ENCODE measurements at regions not wholly inside any gene's neighbourhood (a gene's known extent, or its start where the extent isn't known, plus 50 kb on each side); places are given as distances from the start of the nearest gene placed in this dataset.

DNA sequence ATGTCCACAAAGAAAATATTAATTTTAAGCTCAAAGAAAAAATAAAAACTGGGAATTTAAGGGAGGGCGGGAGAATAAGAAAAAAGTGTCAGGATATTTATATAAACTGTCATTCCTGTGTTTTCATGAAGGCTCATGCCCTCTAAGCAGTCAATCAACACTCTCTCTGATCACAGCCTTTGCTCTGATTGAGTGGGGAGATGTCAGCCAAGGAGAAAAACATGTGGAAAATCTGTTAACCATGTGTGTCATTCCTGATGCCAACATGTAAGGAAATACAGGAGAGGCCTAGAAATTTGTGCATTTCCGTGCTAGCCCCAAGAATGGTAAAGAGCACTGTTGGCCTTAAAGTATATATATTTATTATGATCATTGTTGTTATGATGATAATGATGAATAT lies 137.9 kb upstream of the IRX5 start:
- ChIA-PET CTCF (interaction anchor here (1.0 kb wide), 1 partner anchor 46 kb away, joined by 3 read pairs; no protein-coding TSS in a partner anchor), POLR2A (no interaction called here)
- whole genome bisulfite sequencing (ENCODE audit: missing lambda C conversion rate), result 26% methylated on average over 2 of the region's 2 CpGs
- TF ChIP-seq POLR2A (IDR thresholded peaks at IDR 0.05; ENCODE audit: low read length) (no peak), ZSCAN20 (CRISPR knock-in tag; IDR thresholded peaks at IDR 0.05) (no peak), CBX2 (IDR thresholded peaks at IDR 0.05; ENCODE audit: borderline replicate concordance, low read depth) (no peak), KDM1A (IDR thresholded peaks at IDR 0.05; ENCODE audit: low read depth) (no peak), MAZ (IDR thresholded peaks at IDR 0.05; ENCODE audit: borderline replicate concordance, low read depth, low read length) (no peak), ZFP36 (IDR thresholded peaks at IDR 0.05; ENCODE audit: borderline replicate concordance, partially characterized antibody) (no peak), CHD2 (IDR thresholded peaks at IDR 0.05; ENCODE audit: low read length, partially characterized antibody) (no peak), SREBF2 (IDR thresholded peaks at IDR 0.05) (no peak), NPAS2 (CRISPR knock-in tag; IDR thresholded peaks at IDR 0.05; ENCODE audit: borderline replicate concordance) (no peak), TP53 (CRISPR knock-in tag; IDR thresholded peaks at IDR 0.05) (no peak), EP300 (IDR thresholded peaks at IDR 0.05) (no peak)
- TF ChIP-seq, protein P1, sequence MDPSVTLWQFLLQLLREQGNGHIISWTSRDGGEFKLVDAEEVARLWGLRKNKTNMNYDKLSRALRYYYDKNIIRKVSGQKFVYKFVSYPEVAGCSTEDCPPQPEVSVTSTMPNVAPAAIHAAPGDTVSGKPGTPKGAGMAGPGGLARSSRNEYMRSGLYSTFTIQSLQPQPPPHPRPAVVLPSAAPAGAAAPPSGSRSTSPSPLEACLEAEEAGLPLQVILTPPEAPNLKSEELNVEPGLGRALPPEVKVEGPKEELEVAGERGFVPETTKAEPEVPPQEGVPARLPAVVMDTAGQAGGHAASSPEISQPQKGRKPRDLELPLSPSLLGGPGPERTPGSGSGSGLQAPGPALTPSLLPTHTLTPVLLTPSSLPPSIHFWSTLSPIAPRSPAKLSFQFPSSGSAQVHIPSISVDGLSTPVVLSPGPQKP (IDR thresholded peaks at IDR 0.05; ENCODE audit: low read depth, low read length), result no peak
- Histone ChIP-seq H3K4me3 (no peak overlapping the region), H3K4me1 (no peaks in the 10 kb centered on the region), H3K27ac (no peak overlapping the region), H3K9me3 (no peaks in the 10 kb centered on the region), H3K4me2 (no peak overlapping the region)
- FAIRE-seq (no peak), DNase-seq (ENCODE audit: low read depth in 1 of 2, low spot score in 1 of 2) (no peak), ATAC-seq (no peak)

DNA sequence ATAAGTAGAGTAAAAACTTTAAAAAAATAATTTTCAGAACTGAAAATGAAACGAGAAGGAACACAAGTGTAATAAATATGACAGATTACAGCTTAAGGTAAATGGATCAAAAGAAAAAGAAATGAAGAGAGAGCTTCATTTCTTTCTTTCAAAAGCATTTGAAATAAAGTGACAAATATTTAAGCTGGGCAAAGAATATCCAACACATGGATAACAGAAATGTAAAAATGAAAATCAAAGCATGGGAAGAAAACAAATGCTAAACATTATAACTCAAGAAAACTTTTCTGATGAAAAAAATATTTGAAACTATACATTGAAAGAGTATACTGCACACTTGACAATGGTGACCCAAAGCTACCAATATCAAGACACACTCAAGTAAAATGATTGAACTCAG lies 143.6 kb upstream of the IRX5 start:
- CTCF ChIA-PET, result interaction anchor here (1.0 kb wide), 1 partner anchor 9 kb away, joined by 4 read pairs; no protein-coding TSS in a partner anchor
- no peak for ATAC-seq
- H3K4me3 ChIP-seq, result no peak overlapping the region
- POLR2A ChIA-PET, result no interaction called here
- H3K4me1 ChIP-seq, result no peaks in the 10 kb centered on the region
- H3K27ac ChIP-seq, result no peak overlapping the region
- no peak overlapping the region for H3K4me2 ChIP-seq
- 0 out of 3 replicates have a peak, but pooled peaks cover 3% of the 10 kb centered on the region for H3K9me3 ChIP-seq
- no peak for DNase-seq (ENCODE audit: low read depth in 1 of 2, low spot score in 1 of 2)
- no peak for FAIRE-seq
- WGBS (ENCODE audit: missing lambda C conversion rate), result 0% methylated on average over 1 of the region's 1 CpG
- no peak for TF ChIP-seq NPAS2 (CRISPR knock-in tag; IDR thresholded peaks at IDR 0.05; ENCODE audit: borderline replicate concordance)
- TF ChIP-seq CBX2 (IDR thresholded peaks at IDR 0.05; ENCODE audit: borderline replicate concordance, low read depth), result no peak
- TF ChIP-seq, protein P2, sequence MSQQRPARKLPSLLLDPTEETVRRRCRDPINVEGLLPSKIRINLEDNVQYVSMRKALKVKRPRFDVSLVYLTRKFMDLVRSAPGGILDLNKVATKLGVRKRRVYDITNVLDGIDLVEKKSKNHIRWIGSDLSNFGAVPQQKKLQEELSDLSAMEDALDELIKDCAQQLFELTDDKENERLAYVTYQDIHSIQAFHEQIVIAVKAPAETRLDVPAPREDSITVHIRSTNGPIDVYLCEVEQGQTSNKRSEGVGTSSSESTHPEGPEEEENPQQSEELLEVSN (IDR thresholded peaks at IDR 0.05; ENCODE audit: borderline replicate concordance, low read depth), result no peak
- TF ChIP-seq HOXA7 (CRISPR knock-in tag; IDR thresholded peaks at IDR 0.05), result no peak
- TF ChIP-seq, protein P3, sequence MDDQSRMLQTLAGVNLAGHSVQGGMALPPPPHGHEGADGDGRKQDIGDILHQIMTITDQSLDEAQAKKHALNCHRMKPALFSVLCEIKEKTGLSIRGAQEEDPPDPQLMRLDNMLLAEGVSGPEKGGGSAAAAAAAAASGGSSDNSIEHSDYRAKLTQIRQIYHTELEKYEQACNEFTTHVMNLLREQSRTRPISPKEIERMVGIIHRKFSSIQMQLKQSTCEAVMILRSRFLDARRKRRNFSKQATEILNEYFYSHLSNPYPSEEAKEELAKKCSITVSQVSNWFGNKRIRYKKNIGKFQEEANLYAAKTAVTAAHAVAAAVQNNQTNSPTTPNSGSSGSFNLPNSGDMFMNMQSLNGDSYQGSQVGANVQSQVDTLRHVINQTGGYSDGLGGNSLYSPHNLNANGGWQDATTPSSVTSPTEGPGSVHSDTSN (IDR thresholded peaks at IDR 0.05), result no peak
- TF ChIP-seq RNF2 (IDR thresholded peaks at IDR 0.05; ENCODE audit: borderline replicate concordance, low read depth), result no peak
- TF ChIP-seq POLR2A (IDR thresholded peaks at IDR 0.05; ENCODE audit: low read length), result no peak
- TF ChIP-seq FOXS1 (CRISPR knock-in tag; IDR thresholded peaks at IDR 0.05), result no peak
- TF ChIP-seq POLR2AphosphoS2 (conservative IDR thresholded peaks at IDR 0.05; ENCODE audit: low read length), result no peak
- no peak for TF ChIP-seq KDM1A (IDR thresholded peaks at IDR 0.05; ENCODE audit: low read depth)
- no peak for TF ChIP-seq HEYL (CRISPR knock-in tag; IDR thresholded peaks at IDR 0.05)
- no peak for TF ChIP-seq ATOH8 (CRISPR knock-in tag; IDR thresholded peaks at IDR 0.05; ENCODE audit: low read depth)
- no peak for TF ChIP-seq CTCF (IDR thresholded peaks at IDR 0.05)
- no peak for TF ChIP-seq MAFK (IDR thresholded peaks at IDR 0.05; ENCODE audit: partially characterized antibody)
- no peak for TF ChIP-seq HMGXB4 (CRISPR knock-in tag; IDR thresholded peaks at IDR 0.05; ENCODE audit: borderline replicate concordance)
- TF ChIP-seq TP53 (CRISPR knock-in tag; IDR thresholded peaks at IDR 0.05), result no peak
- TF ChIP-seq BHLHE40 (IDR thresholded peaks at IDR 0.05; ENCODE audit: low read depth, low read length), result no peak
- no peak for TF ChIP-seq RAD21 (conservative IDR thresholded peaks at IDR 0.05 in 1 of 2, IDR thresholded peaks at IDR 0.05 in 1 of 2)

All from A549 (cell line).